ENCODE measurements at regions not wholly inside any gene's neighbourhood (a gene's known extent, or its start where the extent isn't known, plus 50 kb on each side); places are given as distances from the start of the nearest gene placed in this dataset.

- peaks cover 6% of the 10 kb centered on the region for H3F3A ChIP-seq (ENCODE audit: insufficient read depth, low read length, poor library complexity, severe bottlenecking)
- no peaks in the 10 kb centered on the region for H3K27me3 ChIP-seq (ENCODE audit: insufficient read depth, low read depth, low read length)
- TF ChIP-seq MXI1 (conservative IDR thresholded peaks at IDR 0.05; ENCODE audit: poor library complexity, severe bottlenecking) (peak; percentile 76), SMC3 (conservative IDR thresholded peaks at IDR 0.05; ENCODE audit: poor library complexity) (peak; percentile 47), RAD21 (conservative IDR thresholded peaks at IDR 0.05) (peak; percentile 40), REST (IDR thresholded peaks at IDR 0.05; ENCODE audit: borderline replicate concordance) (peak; percentile 88), CTCF (IDR thresholded peaks at IDR 0.05; ENCODE audit: poor library complexity, severe bottlenecking) (peak; percentile 13), TAF1 (IDR thresholded peaks at IDR 0.05; ENCODE audit: low read depth) (peak; percentile 80), POLR2AphosphoS5 (IDR thresholded peaks at IDR 0.05) (peak; percentile 95), EP300 (conservative IDR thresholded peaks at IDR 0.05; ENCODE audit: poor library complexity, severe bottlenecking) (peak; percentile 58), EZH2 (IDR thresholded peaks at IDR 0.05; ENCODE audit: borderline replicate concordance, insufficient read depth, low read length, poor library complexity, severe bottlenecking) (no peak)
- H3K9ac ChIP-seq (ENCODE audit: low read length): peak overlapping the region; percentile 80
- H3K27ac ChIP-seq (ENCODE audit: low read length): peak overlapping the region; percentile 88
- H3K4me3 ChIP-seq (ENCODE audit: low read length): peak overlapping the region; percentile 74
- no peaks in the 10 kb centered on the region for H3K36me3 ChIP-seq (ENCODE audit: insufficient read depth, low read length)
- peaks cover 31% of the 10 kb centered on the region for H4K20me1 ChIP-seq (ENCODE audit: insufficient read depth)
- peaks cover 49% of the 10 kb centered on the region for H3K79me2 ChIP-seq (replicated peaks; ENCODE audit: insufficient read depth, low read length)
- H3K4me2 ChIP-seq (ENCODE audit: low read length): peak overlapping the region; percentile 7
- H3K9me3 ChIP-seq (ENCODE audit: low read length): no peaks in the 10 kb centered on the region
- no peak overlapping the region for H2AFZ ChIP-seq (ENCODE audit: low read depth, low read length)
- no peaks in the 10 kb centered on the region for H3K9me2 ChIP-seq (ENCODE audit: insufficient read depth, low read length)
These were observed 70.9 kb downstream of the HFE start for GRCh38 chr6:26158076-26158580.

GRCh38 chr6:26158581-26159356 lies 71.5 kb downstream of the HFE start:
- TF ChIP-seq CTCF (IDR thresholded peaks at IDR 0.05; ENCODE audit: poor library complexity, severe bottlenecking) (no peak), POLR2AphosphoS5 (IDR thresholded peaks at IDR 0.05) (peak; percentile 43), RAD21 (conservative IDR thresholded peaks at IDR 0.05) (no peak), EP300 (conservative IDR thresholded peaks at IDR 0.05; ENCODE audit: poor library complexity, severe bottlenecking) (no peak), MXI1 (conservative IDR thresholded peaks at IDR 0.05; ENCODE audit: poor library complexity, severe bottlenecking) (no peak), TAF1 (IDR thresholded peaks at IDR 0.05; ENCODE audit: low read depth) (peak; percentile 23), EZH2 (IDR thresholded peaks at IDR 0.05; ENCODE audit: borderline replicate concordance, insufficient read depth, low read length, poor library complexity, severe bottlenecking) (no peak)
- Histone ChIP-seq H3K79me2 (replicated peaks; ENCODE audit: insufficient read depth, low read length) (peaks cover 56% of the 10 kb centered on the region), H4K20me1 (ENCODE audit: insufficient read depth) (peaks cover 31% of the 10 kb centered on the region), H3K9ac (ENCODE audit: low read length) (peak overlapping the region; percentile 80), H3K4me3 (ENCODE audit: low read length) (peak overlapping the region; percentile 74), H3K4me2 (ENCODE audit: low read length) (peak overlapping the region; percentile 84), H3F3A (ENCODE audit: insufficient read depth, low read length, poor library complexity, severe bottlenecking) (peaks cover 6% of the 10 kb centered on the region), H3K36me3 (ENCODE audit: insufficient read depth, low read length) (no peaks in the 10 kb centered on the region), H3K9me2 (ENCODE audit: insufficient read depth, low read length) (no peaks in the 10 kb centered on the region), H3K9me3 (ENCODE audit: low read length) (no peaks in the 10 kb centered on the region), H3K27ac (ENCODE audit: low read length) (peak overlapping the region; percentile 88), H3K27me3 (ENCODE audit: insufficient read depth, low read depth, low read length) (no peaks in the 10 kb centered on the region), H2AFZ (ENCODE audit: low read depth, low read length) (no peak overlapping the region)
